SK-N-MC (cell line): ENCODE measurements at regions not wholly inside any gene's neighbourhood (a gene's known extent, or its start where the extent isn't known, plus 50 kb on each side); places are given as distances from the start of the nearest gene placed in this dataset.

Experiments used
- DNase-seq: peaks from one replicate; pipeline ENCODE4 v3.0.0-alpha.2; 2011; ENCODE audit warnings: low read depth, low spot score
- H3K27ac ChIP-seq: fragments of 200-600 bp; sonication (generic); 2 replicates; pipeline ENCODE4 v1.5.1; 2016; ENCODE audit warnings: mixed run types
- H3K36me3 ChIP-seq: fragments of 200-600 bp; sonication (generic); 2 replicates; pipeline ENCODE4 v1.6.1; 2017; ENCODE audit warnings: antibody characterized with exemption, low read length, mixed read lengths; ENCODE audit not compliant: insufficient read depth
- H3K4me3 ChIP-seq: fragments of 200-600 bp; sonication (generic); 2 replicates; pipeline ENCODE4 v1.5.1; 2016
- H3K9ac ChIP-seq: fragments of 200-600 bp; sonication (generic); 2 replicates; pipeline ENCODE4 v1.8.0; 2017; ENCODE audit warnings: mixed run types, mixed read lengths; ENCODE audit not compliant: insufficient read length
- H3K9me3 ChIP-seq: fragments of 200-600 bp; sonication (generic); 2 replicates; pipeline ENCODE4 v1.6.1; 2017; ENCODE audit warnings: low read depth, mild to moderate bottlenecking, antibody characterized with exemption, low read length, moderate library complexity, mixed read lengths
- EZH2 ChIP-seq: fragments of 200-600 bp; sonication (generic); IDR thresholded peaks from one replicate; pipeline ENCODE4 v1.6.1; 2017; ENCODE audit warnings: antibody characterized with exemption
- FOXP2 ChIP-seq: optimal IDR thresholded peaks from 2 replicates; pipeline ENCODE3; 2011; ENCODE audit warnings: mild to moderate bottlenecking, moderate library complexity; ENCODE audit not compliant: insufficient read depth; ENCODE audit errors: extremely low read length, control extremely low read depth
- POLR2AphosphoS5 ChIP-seq: IDR thresholded peaks from 2 replicates; pipeline ENCODE4 v1.6.1; 2012; ENCODE audit warnings: mild to moderate bottlenecking, low read depth, low read length, borderline replicate concordance

DNA sequence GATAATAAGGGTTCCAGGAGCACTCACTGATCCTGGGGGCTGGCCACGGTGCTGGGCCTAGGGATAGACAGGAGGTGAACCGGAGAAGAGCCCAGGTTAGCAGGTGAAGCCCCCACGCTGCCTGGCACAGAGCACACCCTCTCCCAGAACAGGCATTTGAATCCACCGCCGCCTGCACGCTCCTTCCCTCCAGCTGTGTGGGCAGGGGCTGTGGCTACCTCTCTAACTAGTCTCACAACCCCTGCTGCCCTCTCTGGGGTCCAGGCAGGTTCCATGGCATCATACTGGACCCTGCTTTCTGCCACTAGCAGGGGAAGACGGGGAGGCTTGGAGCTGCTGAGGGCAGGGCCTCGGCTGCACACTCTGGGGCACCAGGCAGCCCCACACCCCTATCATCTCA is 358.0 kb downstream of the CTTN start:
- no peak for DNase-seq
- no peak overlapping the region for H3K27ac ChIP-seq
- H3K9ac ChIP-seq: no peak overlapping the region
- 0 out of 2 replicates have a peak, but pooled peaks cover 2% of the 10 kb centered on the region for H3K9me3 ChIP-seq
- no peak overlapping the region for H3K4me3 ChIP-seq
- TF ChIP-seq FOXP2: no peak
- TF ChIP-seq EZH2: no peak
- TF ChIP-seq POLR2AphosphoS5: no peak
- H3K36me3 ChIP-seq: no peaks in the 10 kb centered on the region

DNA sequence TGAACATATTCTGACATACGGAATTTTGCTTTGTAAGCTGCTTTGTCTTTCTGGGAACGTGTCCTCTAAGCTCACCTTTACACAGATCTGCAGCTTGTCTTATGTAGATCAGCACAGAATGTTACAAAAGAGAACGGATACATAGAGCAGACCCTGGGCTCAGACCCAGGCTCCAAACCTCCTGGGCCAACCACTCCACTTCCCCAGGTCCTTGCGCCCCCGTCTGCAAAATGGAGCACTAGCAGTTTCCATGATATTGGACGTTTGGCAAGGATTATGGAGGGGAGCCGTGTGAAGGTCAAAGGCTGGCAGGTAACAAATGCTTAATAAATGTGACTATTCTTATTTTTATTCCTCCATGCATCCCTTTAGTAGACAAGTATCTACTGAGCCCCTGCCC is 358.4 kb downstream of the CTTN start:
- TF ChIP-seq EZH2: no peak
- TF ChIP-seq FOXP2: no peak
- TF ChIP-seq POLR2AphosphoS5: no peak
- H3K27ac ChIP-seq: no peak overlapping the region
- no peaks in the 10 kb centered on the region for H3K9me3 ChIP-seq
- no peaks in the 10 kb centered on the region for H3K36me3 ChIP-seq
- no peak overlapping the region for H3K4me3 ChIP-seq
- no peak for DNase-seq
- no peak overlapping the region for H3K9ac ChIP-seq

DNA sequence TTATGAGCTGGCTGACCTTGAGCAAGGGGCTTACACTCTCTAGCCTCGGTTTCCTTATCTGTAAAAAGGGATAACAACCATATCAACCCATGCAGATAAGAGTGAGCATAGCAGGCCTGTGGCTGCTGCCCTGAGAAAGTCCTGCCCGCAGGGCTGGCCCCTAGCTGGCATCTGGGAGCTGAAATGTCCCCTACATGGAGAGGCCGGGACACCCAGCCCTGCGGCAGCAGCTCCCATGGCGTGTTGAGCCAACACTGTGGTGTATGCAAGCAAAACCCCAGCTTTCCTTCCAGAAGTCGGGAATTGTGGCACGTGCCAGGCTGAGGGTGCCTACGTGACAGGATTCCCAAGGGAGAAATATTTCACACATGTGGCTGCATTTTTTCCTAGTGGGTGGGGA is 358.9 kb downstream of the CTTN start:
- no peak overlapping the region for H3K9ac ChIP-seq

DNA sequence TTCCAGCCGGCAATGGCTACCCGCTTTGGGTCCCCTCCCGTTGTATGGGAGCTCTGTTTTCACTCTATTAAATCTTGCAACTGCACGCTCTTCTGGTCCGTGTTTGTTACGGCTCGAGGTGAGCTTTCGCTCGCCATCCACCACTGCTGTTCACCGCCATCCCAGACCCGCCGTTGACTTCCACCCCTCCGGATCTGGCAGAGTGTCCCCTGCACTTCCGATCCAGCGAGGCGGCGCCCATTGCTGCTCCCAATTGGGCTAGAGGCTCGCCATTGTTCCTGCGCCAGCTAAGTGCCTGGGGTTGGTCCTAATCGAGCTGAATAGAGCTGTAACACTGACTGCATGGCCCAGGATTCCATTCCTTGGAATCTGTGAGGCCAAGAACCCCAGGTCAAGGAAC is 359.9 kb downstream of the CTTN start:
- no peak overlapping the region for H3K27ac ChIP-seq
- H3K9me3 ChIP-seq: no peaks in the 10 kb centered on the region
- H3K36me3 ChIP-seq: no peaks in the 10 kb centered on the region
- no peak for DNase-seq
- H3K4me3 ChIP-seq: no peak overlapping the region
- no peak overlapping the region for H3K9ac ChIP-seq
- TF ChIP-seq EZH2 (no peak), POLR2AphosphoS5 (no peak), FOXP2 (no peak)

More for the DNA sequence above, 358.9 kb downstream of the CTTN start:
- no peaks in the 10 kb centered on the region for H3K36me3 ChIP-seq
- no peak for DNase-seq
- H3K27ac ChIP-seq: no peak overlapping the region
- no peaks in the 10 kb centered on the region for H3K9me3 ChIP-seq
- TF ChIP-seq POLR2AphosphoS5: no peak
- no peak for TF ChIP-seq FOXP2
- TF ChIP-seq EZH2: no peak
- no peak overlapping the region for H3K4me3 ChIP-seq

DNA sequence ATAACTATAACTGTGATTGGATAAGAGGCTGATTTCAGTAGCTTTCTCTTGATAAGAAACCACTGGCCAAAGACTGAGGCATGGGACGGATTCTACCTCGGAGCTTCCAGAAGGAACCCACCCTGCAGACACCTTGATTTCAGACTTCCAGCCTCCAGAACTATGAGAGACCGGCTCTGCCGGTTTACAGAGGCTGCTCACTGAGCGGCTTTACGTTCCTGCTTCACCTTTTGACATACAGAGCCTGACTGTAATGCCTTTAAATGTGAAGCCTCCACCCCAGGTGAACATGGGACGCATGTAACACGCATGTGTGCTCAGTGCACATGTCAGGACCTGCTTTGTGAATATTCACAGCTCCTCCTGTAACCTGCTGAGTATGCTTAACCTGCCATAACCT is 361.5 kb downstream of the CTTN start:
- no peak overlapping the region for H3K4me3 ChIP-seq
- TF ChIP-seq FOXP2 (no peak), EZH2 (no peak), POLR2AphosphoS5 (no peak)

DNA sequence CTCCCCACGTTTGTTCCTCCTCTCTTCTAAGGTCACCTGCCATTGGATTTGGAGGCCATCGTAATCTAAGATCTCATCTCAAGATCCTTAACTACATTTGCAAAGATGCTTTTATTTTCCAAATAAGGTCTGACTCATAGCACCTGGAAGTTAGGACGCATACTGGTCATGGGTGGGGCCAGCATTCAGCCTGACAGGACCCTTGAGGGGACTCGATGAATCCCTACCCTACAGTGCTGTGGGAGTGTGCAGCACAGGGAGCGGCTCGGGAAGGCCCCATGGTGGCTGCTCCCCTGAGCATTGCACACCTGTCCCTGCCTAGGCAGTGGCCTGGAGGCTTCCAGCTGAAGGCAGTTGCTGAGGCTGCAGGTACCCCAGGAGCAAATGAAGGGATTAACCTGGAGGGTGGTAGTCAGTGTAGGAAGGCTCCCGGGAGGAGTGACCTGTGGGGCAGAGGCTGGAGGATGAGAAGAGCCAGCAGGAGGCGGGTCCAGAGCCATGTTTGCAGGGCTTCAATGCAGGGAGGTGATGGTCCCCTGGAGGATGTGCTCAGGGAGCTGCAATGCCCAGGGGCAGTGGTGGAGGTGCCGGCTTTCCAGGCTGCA is 362.2 kb downstream of the CTTN start:
- no peak for DNase-seq
- no peak for TF ChIP-seq EZH2
- TF ChIP-seq POLR2AphosphoS5: no peak
- no peak for TF ChIP-seq FOXP2

More for the DNA sequence above, 361.5 kb downstream of the CTTN start:
- H3K9ac ChIP-seq: no peak overlapping the region
- H3K36me3 ChIP-seq: no peaks in the 10 kb centered on the region
- no peaks in the 10 kb centered on the region for H3K9me3 ChIP-seq
- H3K27ac ChIP-seq: no peak overlapping the region
- no peak for DNase-seq

DNA sequence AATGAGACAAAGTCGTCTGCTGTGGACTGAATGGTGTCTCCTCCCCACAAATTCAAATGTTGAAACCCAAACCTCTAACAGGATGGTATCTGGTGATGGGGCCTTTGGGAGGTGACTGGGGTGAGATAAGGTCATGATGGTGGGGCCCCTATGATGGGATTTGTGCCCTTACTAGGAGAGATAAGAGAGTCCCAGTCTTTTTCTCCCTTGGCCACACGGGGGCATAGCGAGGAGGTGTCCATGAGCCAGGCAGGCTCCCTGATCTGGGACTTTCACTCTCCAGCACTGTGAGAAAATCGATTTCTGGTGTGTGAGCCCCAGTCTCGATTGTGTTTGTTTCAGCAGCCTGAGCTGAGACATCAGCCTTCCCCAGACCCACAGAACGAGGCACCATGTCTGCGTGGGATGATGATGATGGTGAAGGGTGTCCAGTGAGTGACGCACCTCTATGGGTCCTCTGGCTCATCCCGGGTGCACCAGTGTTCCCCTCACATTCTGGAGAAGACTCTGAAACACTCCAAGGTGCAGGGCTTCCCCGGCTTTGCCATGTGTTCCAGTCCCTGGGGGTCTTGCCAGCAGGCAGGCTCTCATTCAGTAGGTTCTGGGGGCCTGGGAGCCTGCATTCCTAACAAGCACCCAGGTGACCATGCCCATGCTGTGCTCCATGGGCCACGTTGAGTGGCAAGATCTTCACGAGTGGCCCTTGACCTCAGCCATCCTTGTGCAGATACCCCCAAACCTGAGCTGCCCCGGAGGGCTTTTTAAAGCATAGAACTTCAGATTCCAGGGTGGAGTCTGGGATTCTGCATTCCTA is 363.0 kb downstream of the CTTN start:
- H3K9me3 ChIP-seq: no peaks in the 10 kb centered on the region
- no peaks in the 10 kb centered on the region for H3K36me3 ChIP-seq
- no peak overlapping the region for H3K27ac ChIP-seq
- no peak overlapping the region for H3K4me3 ChIP-seq
- H3K9ac ChIP-seq: no peak overlapping the region
- TF ChIP-seq FOXP2 (no peak), POLR2AphosphoS5 (no peak), EZH2 (no peak)
- DNase-seq: no peak

More for the DNA sequence above, 362.2 kb downstream of the CTTN start:
- H3K4me3 ChIP-seq: no peak overlapping the region
- H3K9ac ChIP-seq: no peak overlapping the region
- no peak overlapping the region for H3K27ac ChIP-seq
- H3K9me3 ChIP-seq: no peaks in the 10 kb centered on the region
- no peaks in the 10 kb centered on the region for H3K36me3 ChIP-seq

DNA sequence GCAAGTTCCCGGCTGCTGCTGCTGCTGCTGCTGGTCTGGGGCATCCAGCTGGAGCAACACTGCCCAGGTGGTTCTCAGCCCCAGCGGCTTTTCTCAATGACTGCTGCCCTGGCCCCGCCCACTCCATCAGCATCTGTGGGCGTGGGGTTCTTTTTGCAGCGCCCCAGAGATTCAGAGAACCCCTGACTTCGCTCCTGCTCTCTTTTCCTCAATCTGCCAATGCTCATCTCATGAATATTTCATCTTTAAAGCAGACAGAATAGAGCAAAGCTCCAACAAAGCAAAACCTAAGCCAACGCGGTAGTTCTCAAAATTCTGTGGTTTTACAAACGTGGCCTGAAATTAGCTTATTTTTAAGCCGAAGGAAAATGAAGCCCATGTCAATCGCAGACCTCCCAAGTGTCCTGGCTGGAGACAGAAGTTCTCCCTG is 363.6 kb downstream of the CTTN start:
- Histone ChIP-seq H3K36me3 (no peaks in the 10 kb centered on the region), H3K9ac (no peak overlapping the region), H3K9me3 (no peaks in the 10 kb centered on the region), H3K27ac (no peak overlapping the region), H3K4me3 (no peak overlapping the region)
- TF ChIP-seq POLR2AphosphoS5 (no peak), FOXP2 (no peak), EZH2 (no peak)
- no peak for DNase-seq
